Neuronal stem cell (in vitro differentiated cells): ENCODE measurements at regions not wholly inside any gene's neighbourhood (a gene's known extent, or its start where the extent isn't known, plus 50 kb on each side); places are given as distances from the start of the nearest gene placed in this dataset.

ENCODE experiments used
- DNase-seq: peaks from one replicate; pipeline ENCODE4 v3.0.0-alpha.2; 2013; ENCODE audit warnings: low spot score
- H2AFZ ChIP-seq: one replicate; pipeline ENCODE4 v1.6.1; 2013; ENCODE audit warnings: mild to moderate bottlenecking, low read length, inconsistent platforms
- H2AK5ac ChIP-seq: 2 replicates; pipeline ENCODE4 v1.6.1; 2013; ENCODE audit warnings: low read depth, mild to moderate bottlenecking, inconsistent platforms, low read length, moderate library complexity, mixed read lengths
- H2BK120ac ChIP-seq: 2 replicates; pipeline ENCODE4 v1.6.1; 2013; ENCODE audit warnings: low read depth, mild to moderate bottlenecking, inconsistent platforms, low read length, moderate library complexity, mixed read lengths
- H2BK12ac ChIP-seq: one replicate; pipeline ENCODE4 v1.6.1; 2013; ENCODE audit warnings: low read length, inconsistent platforms
- H2BK15ac ChIP-seq: 2 replicates; pipeline ENCODE4 v1.6.1; 2013; ENCODE audit warnings: mild to moderate bottlenecking, low read length, inconsistent platforms, mixed read lengths
- H2BK5ac ChIP-seq: one replicate; pipeline ENCODE4 v1.6.1; 2013; ENCODE audit warnings: inconsistent platforms, mild to moderate bottlenecking, low read length, moderate library complexity
- H3K14ac ChIP-seq: one replicate; pipeline ENCODE4 v1.6.1; 2013; ENCODE audit warnings: low read length, inconsistent platforms
- H3K18ac ChIP-seq: 2 replicates; pipeline ENCODE4 v1.6.1; 2013; ENCODE audit warnings: low read length, inconsistent platforms
- H3K23ac ChIP-seq: 2 replicates; pipeline ENCODE4 v1.6.1; 2013; ENCODE audit warnings: low read depth, mild to moderate bottlenecking, mixed read lengths, low read length, inconsistent platforms; ENCODE audit not compliant: poor library complexity
- H3K27ac ChIP-seq: replicated peaks from 3 replicates; pipeline ENCODE4 v1.5.1; 2013; ENCODE audit warnings: low read length, inconsistent platforms
- H3K27me3 ChIP-seq, 3 experiments: 2 replicates each; pipeline ENCODE4 v1.6.1; 2013; ENCODE audit warnings: low read length in 3 of 3, mild to moderate bottlenecking in 2 of 3, inconsistent platforms in 1 of 3, low read depth in 1 of 3, mixed read lengths in 1 of 3, moderate library complexity in 1 of 3; ENCODE audit not compliant: control insufficient read depth in 3 of 3, insufficient read depth in 3 of 3
- H3K36me3 ChIP-seq, 2 donors: replicated peaks in 1 of 2; 2 replicates each; pipeline ENCODE4 v1.6.1; 2013; ENCODE audit warnings: low read length in 2 of 2; ENCODE audit not compliant: control insufficient read depth in 2 of 2, insufficient read depth in 2 of 2
- H3K4ac ChIP-seq: 2 replicates; pipeline ENCODE4 v1.6.1; 2013; ENCODE audit warnings: inconsistent platforms, mild to moderate bottlenecking, low read length, moderate library complexity
- H3K4me1 ChIP-seq, 2 donors: 1 replicate in 1 of 2; 2 replicates in 1 of 2; pipeline ENCODE4 v1.6.1; 2013; ENCODE audit warnings: low read length in 2 of 2, low read depth in 1 of 2; ENCODE audit not compliant: control insufficient read depth in 2 of 2, insufficient read depth in 1 of 2
- H3K4me2 ChIP-seq: one replicate; pipeline ENCODE4 v1.6.1; 2013; ENCODE audit warnings: mild to moderate bottlenecking, low read length, inconsistent platforms; ENCODE audit not compliant: insufficient read depth, poor library complexity, severe bottlenecking
- H3K4me3 ChIP-seq, 2 donors: 2 replicates each; pipeline ENCODE4 v1.5.1; 2013; ENCODE audit warnings: low read length in 2 of 2, mild to moderate bottlenecking in 2 of 2, inconsistent platforms in 1 of 2, moderate library complexity in 1 of 2
- H3K79me1 ChIP-seq: one replicate; pipeline ENCODE4 v1.6.1; 2013; ENCODE audit warnings: low read depth, mild to moderate bottlenecking, inconsistent platforms, low read length, moderate library complexity
- H3K9ac ChIP-seq: one replicate; pipeline ENCODE4 v1.6.1; 2013; ENCODE audit warnings: mild to moderate bottlenecking, low read depth, low read length, inconsistent platforms; ENCODE audit not compliant: poor library complexity
- H3K9me3 ChIP-seq, 2 donors: replicated peaks in 1 of 2; 2 replicates each; pipeline versions ENCODE3 to v1.6.1; 2013; ENCODE audit warnings: low read length in 2 of 2, mild to moderate bottlenecking in 2 of 2, inconsistent platforms in 1 of 2, low read depth in 1 of 2, mixed read lengths in 1 of 2, moderate library complexity in 1 of 2; ENCODE audit not compliant: control insufficient read depth in 2 of 2, insufficient read depth in 1 of 2
- H4K8ac ChIP-seq: one replicate; pipeline ENCODE4 v1.6.1; 2013; ENCODE audit warnings: low read depth, mild to moderate bottlenecking, inconsistent platforms, low read length, moderate library complexity
- H4K91ac ChIP-seq: one replicate; pipeline ENCODE4 v1.6.1; 2013; ENCODE audit warnings: low read length, low read depth, mild to moderate bottlenecking, inconsistent platforms; ENCODE audit not compliant: poor library complexity
- WGBS, 2 donors: extraction: QIAGEN DNeasy Blood & Tissue Kit; methylation state at CpG; one replicate each; pipeline ENCODE4 v1.1.7; 2013; ENCODE audit warnings: missing lambda C conversion rate in 2 of 2, mixed read lengths in 1 of 2; ENCODE audit not compliant: insufficient read length in 2 of 2, insufficient replicate concordance in 1 of 2; ENCODE audit errors: extremely low coverage in 2 of 2; 5-methylcytosine and 5-hydroxymethylcytosine counted together

- no peak for DNase-seq
- H2AK5ac ChIP-seq: no peak overlapping the region
- H3K27ac ChIP-seq: no peak overlapping the region
- no peak overlapping the region for H3K23ac ChIP-seq
- no peak overlapping the region for H3K4ac ChIP-seq
- no peak overlapping the region for H3K9ac ChIP-seq
- H3K36me3 ChIP-seq: no peaks in the 10 kb centered on the region
- no peak overlapping the region for H2AFZ ChIP-seq
- no peak overlapping the region for H2BK5ac ChIP-seq
- no peak overlapping the region for H4K91ac ChIP-seq
- H3K4me1 ChIP-seq: no peaks in the 10 kb centered on the region
- H4K8ac ChIP-seq: no peak overlapping the region
- no peak overlapping the region for H3K18ac ChIP-seq
- H3K27me3 ChIP-seq: no peaks in the 10 kb centered on the region
- H3K9me3 ChIP-seq: no peaks in the 10 kb centered on the region
- WGBS, 2 donors: no CpG with 5 or more reads among the region's 2 CpGs
- H3K14ac ChIP-seq: no peak overlapping the region
- H2BK120ac ChIP-seq: no peak overlapping the region
- H3K4me3 ChIP-seq: no peak overlapping the region
- H3K4me2 ChIP-seq: no peak overlapping the region
- H3K79me1 ChIP-seq: no peaks in the 10 kb centered on the region
- H2BK12ac ChIP-seq: no peak overlapping the region
- H2BK15ac ChIP-seq: no peak overlapping the region
Observed at GRCh38 chr5:4817767-4818166, 322.4 kb upstream of the ADAMTS16 start.

- Histone ChIP-seq H3K18ac (no peak overlapping the region), H3K4me3 (no peak overlapping the region), H3K27me3 (peaks cover 0 to 4% (median 0%) of the 10 kb centered on the region in 3 experiments), H3K27ac (no peak overlapping the region), H2BK12ac (no peak overlapping the region), H3K4me1 (no peaks in the 10 kb centered on the region), H2AFZ (no peak overlapping the region), H3K36me3 (no peaks in the 10 kb centered on the region), H3K9ac (no peak overlapping the region), H3K79me1 (no peaks in the 10 kb centered on the region), H2BK5ac (no peak overlapping the region), H3K4me2 (no peak overlapping the region), H4K91ac (no peak overlapping the region), H3K9me3 (no peaks in the 10 kb centered on the region), H3K4ac (no peak overlapping the region), H3K14ac (no peak overlapping the region), H2BK120ac (no peak overlapping the region), H4K8ac (no peak overlapping the region), H2BK15ac (no peak overlapping the region), H2AK5ac (no peak overlapping the region), H3K23ac (no peak overlapping the region)
- DNase-seq: no peak
- no CpG with 5 or more reads among the region's 1 CpG for WGBS, 2 donors
Observed at GRCh38 chr5:4831325-4831724, 308.8 kb upstream of the ADAMTS16 start.

GRCh38 chr5:4832471-4832870 lies 307.7 kb upstream of the ADAMTS16 start:
- H3K4ac ChIP-seq: no peak overlapping the region
- no peak overlapping the region for H2AK5ac ChIP-seq
- H2BK5ac ChIP-seq: no peak overlapping the region
- WGBS, 2 donors: no CpG with 5 or more reads among the region's 5 CpGs
- no peak overlapping the region for H3K27ac ChIP-seq
- H3K79me1 ChIP-seq: no peaks in the 10 kb centered on the region
- H2BK12ac ChIP-seq: no peak overlapping the region
- H3K27me3 ChIP-seq: peaks cover 0 to 4% (median 0%) of the 10 kb centered on the region in 3 experiments
- H2AFZ ChIP-seq: no peak overlapping the region
- no peaks in the 10 kb centered on the region for H3K9me3 ChIP-seq
- no peak overlapping the region for H4K8ac ChIP-seq
- no peak for DNase-seq
- no peak overlapping the region for H2BK15ac ChIP-seq
- no peak overlapping the region for H3K18ac ChIP-seq
- H2BK120ac ChIP-seq: no peak overlapping the region
- H3K4me3 ChIP-seq: no peak overlapping the region
- H3K4me2 ChIP-seq: no peak overlapping the region
- H3K23ac ChIP-seq: no peak overlapping the region
- H4K91ac ChIP-seq: no peak overlapping the region
- H3K9ac ChIP-seq: no peak overlapping the region
- no peaks in the 10 kb centered on the region for H3K36me3 ChIP-seq
- H3K14ac ChIP-seq: no peak overlapping the region
- no peaks in the 10 kb centered on the region for H3K4me1 ChIP-seq

GRCh38 chr5:4833104-4833738 lies 306.9 kb upstream of the ADAMTS16 start:
- Histone ChIP-seq H3K4me2 (no peak overlapping the region), H2BK5ac (no peak overlapping the region), H2BK15ac (no peak overlapping the region), H4K8ac (no peak overlapping the region), H3K79me1 (no peaks in the 10 kb centered on the region), H3K18ac (no peak overlapping the region), H3K27me3 (peaks cover 0 to 4% (median 0%) of the 10 kb centered on the region in 3 experiments), H3K9ac (no peak overlapping the region), H3K14ac (no peak overlapping the region), H3K9me3 (no peaks in the 10 kb centered on the region), H2AK5ac (no peak overlapping the region), H2BK12ac (no peak overlapping the region), H3K27ac (no peak overlapping the region), H3K23ac (no peak overlapping the region), H2AFZ (no peak overlapping the region), H3K36me3 (no peaks in the 10 kb centered on the region), H4K91ac (no peak overlapping the region), H2BK120ac (no peak overlapping the region), H3K4ac (no peak overlapping the region), H3K4me1 (no peaks in the 10 kb centered on the region), H3K4me3 (no peak overlapping the region)
- no CpG with 5 or more reads among the region's 4 CpGs for WGBS, 2 donors
- no peak for DNase-seq
